Right lobe of liver (tissue), 4 donors: ENCODE measurements at regions not wholly inside any gene's neighbourhood (a gene's known extent, or its start where the extent isn't known, plus 50 kb on each side); places are given as distances from the start of the nearest gene placed in this dataset.

Experiments used
- CTCF ChIP-seq, 4 donors: fragments of 200-600 bp in 3 of 4; fragments of 450-650 bp in 1 of 4; IDR thresholded peaks; one replicate each; pipeline versions ENCODE4 v1.5.1 to v1.8.0; 2016 to 2022; ENCODE audit warnings: antibody characterized with exemption in 4 of 4, mild to moderate bottlenecking in 2 of 4
- POLR2A ChIP-seq: fragments of 450-650 bp; IDR thresholded peaks from one replicate; pipeline ENCODE4 v1.6.1; 2017; ENCODE audit warnings: antibody characterized with exemption, mild to moderate bottlenecking
- donor health status: DM: no; HTN: no; CAD: no.
- donor health status: DM: no; HTN: no; CAD: no.
- donor health status: DM: no; HTN: yes; CAD: no.

GRCh38 chr2:16301961-16302360 lies 361.6 kb downstream of the MYCN start:
- TF ChIP-seq CTCF (IDR thresholded peaks at IDR 0.05) (no peak), POLR2A (no peak)
